C1 segment of cervical spinal cord (tissue), 14 donors: ENCODE measurements at regions not wholly inside any gene's neighbourhood (a gene's known extent, or its start where the extent isn't known, plus 50 kb on each side); places are given as distances from the start of the nearest gene placed in this dataset.
A peak's percentile ranks its signal among the peaks of the same experiment; 100 is the strongest.
"Not testable (repeated sequence)": the region's sequence is repeated elsewhere in the genome, so short reads cannot be mapped to it uniquely, and the experiment has no call there.

Experiments
- DNase-seq, 14 donors: peaks; one replicate each; lab custom pipeline; 2025; lab: John Stamatoyannopoulos, UW

DNA sequence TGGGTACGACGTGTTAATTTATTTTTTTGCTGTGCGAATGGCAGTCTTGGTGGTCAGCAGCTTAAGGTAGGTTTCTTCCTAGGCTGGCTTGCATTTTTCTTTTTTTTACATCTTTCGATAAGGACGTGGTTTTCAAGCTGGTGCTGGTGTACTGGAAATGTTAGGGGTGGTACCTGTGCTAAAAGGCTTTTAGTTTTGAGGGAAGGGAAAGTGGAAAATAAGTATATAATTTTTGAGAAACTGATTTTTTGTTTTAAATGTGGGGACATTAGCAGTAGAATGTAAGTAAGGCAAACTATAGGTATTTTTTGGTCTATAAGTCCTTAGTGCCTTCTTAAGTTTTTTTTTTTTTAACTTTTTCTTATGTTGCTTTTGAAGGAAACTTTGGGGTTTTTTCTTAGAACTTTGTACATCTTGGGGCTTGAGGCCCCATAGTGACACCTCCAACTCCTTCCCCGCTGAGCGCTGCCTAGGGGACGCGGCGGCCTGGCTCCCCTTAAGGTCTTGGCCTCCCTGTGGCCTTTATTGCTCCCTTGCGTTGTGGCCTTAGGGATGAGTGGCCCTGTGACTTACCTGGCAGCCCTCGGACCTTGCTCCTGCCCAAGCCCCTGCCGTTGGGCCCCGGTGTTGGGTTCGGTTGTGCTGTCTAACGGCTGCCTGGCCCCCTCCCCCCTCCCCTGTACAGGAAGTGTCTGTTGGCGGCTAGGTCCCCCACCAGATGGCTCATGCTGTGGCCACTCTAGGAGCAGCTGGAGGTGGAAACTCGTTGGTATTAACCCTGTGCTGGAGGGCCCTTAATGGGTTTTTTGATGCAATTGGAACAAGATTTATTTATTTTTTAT is 88.0 kb upstream of the RPRML start:
- peak in 13 of 14 donors; percentile 14 to 83 (median 71) for DNase-seq

DNA sequence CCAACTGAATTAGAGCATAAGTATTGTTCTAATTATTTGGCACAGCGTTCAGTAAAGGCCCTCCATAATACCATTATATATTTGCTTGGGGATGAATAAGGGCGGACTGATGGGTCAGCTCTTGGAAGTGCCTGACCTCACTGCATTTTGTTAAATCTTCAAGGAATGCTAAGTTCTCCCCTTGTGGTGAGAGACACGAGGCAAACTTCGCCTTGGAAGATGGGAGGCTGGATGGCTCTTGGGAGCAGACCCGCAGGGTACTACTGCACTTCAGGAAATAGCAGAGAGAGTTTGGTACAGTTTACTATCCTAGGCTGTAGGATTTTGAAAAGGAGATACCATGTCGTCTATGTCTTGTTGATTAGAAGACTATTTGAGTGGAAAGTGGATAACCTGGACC is 87.0 kb upstream of the RPRML start:
- no peak for DNase-seq

- no peak for DNase-seq
Measured at GRCh38 chr17:47064684-47065083, 85.6 kb upstream of the RPRML start.

- DNase-seq = no peak
Measured at GRCh38 chr17:47063475-47063874, 84.4 kb upstream of the RPRML start.

DNA sequence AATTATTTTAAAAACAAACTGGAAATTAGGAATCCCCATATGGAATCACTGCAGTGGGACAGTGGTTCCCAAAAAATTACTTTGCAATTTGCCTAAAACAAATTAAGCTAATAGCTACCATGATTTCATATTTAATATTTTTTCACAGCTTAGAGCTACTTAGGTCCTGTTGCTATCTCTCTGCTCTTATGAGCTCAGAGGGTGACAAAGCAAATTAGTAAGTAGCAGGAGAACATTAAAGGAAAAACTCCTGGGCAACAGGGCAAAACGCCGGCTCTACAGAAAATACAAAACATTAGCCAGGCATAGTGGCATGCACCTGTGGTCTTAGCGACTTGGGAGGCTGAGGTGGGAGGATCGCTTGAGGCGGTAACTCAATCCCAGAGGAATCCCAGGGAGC is 83.8 kb upstream of the RPRML start:
- DNase-seq = not testable (repeated sequence)

GRCh38 chr17:47060005-47060404 is 81.0 kb upstream of the RPRML start:
- not testable (repeated sequence) for DNase-seq

- peak in 3 of 14 donors; percentile 4 to 20 (median 5) for DNase-seq
Measured at GRCh38 chr17:47057830-47058229, 78.8 kb upstream of the RPRML start.

DNA sequence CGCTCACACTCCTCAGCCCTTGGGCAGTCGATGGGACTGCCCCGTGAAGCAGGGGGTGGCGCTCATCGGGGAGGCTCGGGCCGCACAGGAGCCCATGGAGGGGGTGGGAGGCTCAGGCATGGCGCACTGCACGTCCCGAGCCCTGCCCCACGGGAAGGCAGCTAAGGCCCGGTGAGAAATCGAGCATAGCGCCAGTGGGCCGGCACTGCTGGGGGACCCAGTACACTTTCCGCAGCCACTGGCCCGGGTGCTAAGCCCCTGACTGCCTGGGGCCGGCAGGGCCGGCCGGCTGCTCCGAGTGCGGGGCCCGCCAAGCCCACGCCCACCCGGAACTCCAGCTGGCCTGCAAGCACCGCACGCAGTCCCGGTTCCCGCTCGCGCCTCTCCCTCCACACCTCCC is 78.2 kb upstream of the RPRML start:
- DNase-seq = not testable (repeated sequence)

DNA sequence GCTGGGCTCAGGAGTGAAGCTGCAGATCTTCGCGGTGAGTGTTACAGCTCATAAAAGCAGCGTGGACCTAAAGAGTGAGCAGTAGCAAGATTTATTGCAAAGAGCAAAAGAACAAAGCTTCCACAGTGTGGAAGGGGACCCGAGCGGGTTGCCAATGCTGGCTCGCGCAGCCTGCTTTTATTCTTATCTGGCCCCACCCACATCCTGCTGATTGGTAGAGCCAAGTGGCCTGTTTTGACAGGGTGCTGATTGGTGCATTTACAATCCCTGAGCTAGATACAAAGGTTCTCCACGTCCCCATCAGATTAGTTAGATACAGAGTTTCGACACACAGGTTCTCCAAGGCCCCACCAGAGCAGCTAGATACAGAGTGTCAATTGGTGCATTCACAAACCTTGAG is 77.6 kb upstream of the RPRML start:
- not testable (repeated sequence) for DNase-seq
